HepG2 (cell line): ENCODE measurements at regions not wholly inside any gene's neighbourhood (a gene's known extent, or its start where the extent isn't known, plus 50 kb on each side); places are given as distances from the start of the nearest gene placed in this dataset.

Experiments
- AKNA ChIP-seq: sonication (generic); formaldehyde crosslinking; IDR thresholded peaks from 2 replicates; pipeline ENCODE4 v1.4.0; 2020; ENCODE audit warnings: missing genetic modification reagents, borderline replicate concordance
- ARID4A ChIP-seq: sonication (generic); formaldehyde crosslinking; IDR thresholded peaks from 2 replicates; pipeline ENCODE4 v1.5.0; 2020; ENCODE audit warnings: mild to moderate bottlenecking, missing genetic modification reagents, borderline replicate concordance
- ELF1 ChIP-seq: sonication (generic); formaldehyde crosslinking; IDR thresholded peaks from 2 replicates; pipeline ENCODE4 v1.4.0; 2020; ENCODE audit warnings: missing genetic modification reagents
- RAD21 ChIP-seq: fragments of 450-650 bp; formaldehyde crosslinking; IDR thresholded peaks from 2 replicates; pipeline ENCODE4 v1.5.0; 2020; ENCODE audit warnings: mild to moderate bottlenecking
- SAP130 ChIP-seq: IDR thresholded peaks from 2 replicates; pipeline ENCODE4 v1.6.1; 2016; ENCODE audit warnings: low read depth
- TCF7 ChIP-seq: sonication (generic); IDR thresholded peaks from 2 replicates; pipeline ENCODE4 v1.6.1; 2016; ENCODE audit warnings: antibody characterized with exemption, low read depth
- ZC3H13 ChIP-seq: sonication (generic); formaldehyde crosslinking; IDR thresholded peaks from 2 replicates; pipeline ENCODE4 v1.8.1; 2023; ENCODE audit warnings: mild to moderate bottlenecking, missing genetic modification reagents, moderate library complexity
- ZNF703 ChIP-seq: sonication (generic); formaldehyde crosslinking; IDR thresholded peaks from 2 replicates; pipeline ENCODE4 v1.5.1; 2020; ENCODE audit warnings: missing genetic modification reagents, mild to moderate bottlenecking, moderate library complexity, borderline replicate concordance
- TF ChIP-seq, protein P1 (sequence below): sonication (generic); formaldehyde crosslinking; IDR thresholded peaks from 2 replicates; pipeline ENCODE4 v1.4.0; 2020; ENCODE audit warnings: low read depth, missing genetic modification reagents
- TF ChIP-seq, protein P2 (sequence below): sonication (generic); formaldehyde crosslinking; IDR thresholded peaks from 2 replicates; pipeline ENCODE4 v1.4.0; 2020; ENCODE audit warnings: missing genetic modification reagents, mild to moderate bottlenecking, borderline replicate concordance
- TF ChIP-seq, protein P3 (sequence below): sonication (generic); formaldehyde crosslinking; IDR thresholded peaks from 2 replicates; pipeline ENCODE4 v1.5.0; 2020; ENCODE audit warnings: missing genetic modification reagents, mild to moderate bottlenecking, borderline replicate concordance

- TF ChIP-seq ELF1 (CRISPR knock-in tag) (no peak), AKNA (CRISPR knock-in tag) (no peak), ZC3H13 (CRISPR knock-in tag) (no peak), RAD21 (no peak), ZNF703 (CRISPR knock-in tag) (no peak), TCF7 (no peak), SAP130 (no peak), ARID4A (CRISPR knock-in tag) (no peak)
- TF ChIP-seq, protein P1, sequence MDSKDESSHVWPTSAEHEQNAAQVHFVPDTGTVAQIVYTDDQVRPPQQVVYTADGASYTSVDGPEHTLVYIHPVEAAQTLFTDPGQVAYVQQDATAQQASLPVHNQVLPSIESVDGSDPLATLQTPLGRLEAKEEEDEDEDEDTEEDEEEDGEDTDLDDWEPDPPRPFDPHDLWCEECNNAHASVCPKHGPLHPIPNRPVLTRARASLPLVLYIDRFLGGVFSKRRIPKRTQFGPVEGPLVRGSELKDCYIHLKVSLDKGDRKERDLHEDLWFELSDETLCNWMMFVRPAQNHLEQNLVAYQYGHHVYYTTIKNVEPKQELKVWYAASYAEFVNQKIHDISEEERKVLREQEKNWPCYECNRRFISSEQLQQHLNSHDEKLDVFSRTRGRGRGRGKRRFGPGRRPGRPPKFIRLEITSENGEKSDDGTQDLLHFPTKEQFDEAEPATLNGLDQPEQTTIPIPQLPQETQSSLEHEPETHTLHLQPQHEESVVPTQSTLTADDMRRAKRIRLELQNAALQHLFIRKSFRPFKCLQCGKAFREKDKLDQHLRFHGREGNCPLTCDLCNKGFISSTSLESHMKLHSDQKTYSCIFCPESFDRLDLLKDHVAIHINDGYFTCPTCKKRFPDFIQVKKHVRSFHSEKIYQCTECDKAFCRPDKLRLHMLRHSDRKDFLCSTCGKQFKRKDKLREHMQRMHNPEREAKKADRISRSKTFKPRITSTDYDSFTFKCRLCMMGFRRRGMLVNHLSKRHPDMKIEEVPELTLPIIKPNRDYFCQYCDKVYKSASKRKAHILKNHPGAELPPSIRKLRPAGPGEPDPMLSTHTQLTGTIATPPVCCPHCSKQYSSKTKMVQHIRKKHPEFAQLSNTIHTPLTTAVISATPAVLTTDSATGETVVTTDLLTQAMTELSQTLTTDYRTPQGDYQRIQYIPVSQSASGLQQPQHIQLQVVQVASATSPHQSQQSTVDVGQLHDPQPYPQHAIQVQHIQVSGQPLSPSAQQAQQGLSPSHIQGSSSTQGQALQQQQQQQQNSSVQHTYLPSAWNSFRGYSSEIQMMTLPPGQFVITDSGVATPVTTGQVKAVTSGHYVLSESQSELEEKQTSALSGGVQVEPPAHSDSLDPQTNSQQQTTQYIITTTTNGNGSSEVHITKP, result no peak
- TF ChIP-seq, protein P2, sequence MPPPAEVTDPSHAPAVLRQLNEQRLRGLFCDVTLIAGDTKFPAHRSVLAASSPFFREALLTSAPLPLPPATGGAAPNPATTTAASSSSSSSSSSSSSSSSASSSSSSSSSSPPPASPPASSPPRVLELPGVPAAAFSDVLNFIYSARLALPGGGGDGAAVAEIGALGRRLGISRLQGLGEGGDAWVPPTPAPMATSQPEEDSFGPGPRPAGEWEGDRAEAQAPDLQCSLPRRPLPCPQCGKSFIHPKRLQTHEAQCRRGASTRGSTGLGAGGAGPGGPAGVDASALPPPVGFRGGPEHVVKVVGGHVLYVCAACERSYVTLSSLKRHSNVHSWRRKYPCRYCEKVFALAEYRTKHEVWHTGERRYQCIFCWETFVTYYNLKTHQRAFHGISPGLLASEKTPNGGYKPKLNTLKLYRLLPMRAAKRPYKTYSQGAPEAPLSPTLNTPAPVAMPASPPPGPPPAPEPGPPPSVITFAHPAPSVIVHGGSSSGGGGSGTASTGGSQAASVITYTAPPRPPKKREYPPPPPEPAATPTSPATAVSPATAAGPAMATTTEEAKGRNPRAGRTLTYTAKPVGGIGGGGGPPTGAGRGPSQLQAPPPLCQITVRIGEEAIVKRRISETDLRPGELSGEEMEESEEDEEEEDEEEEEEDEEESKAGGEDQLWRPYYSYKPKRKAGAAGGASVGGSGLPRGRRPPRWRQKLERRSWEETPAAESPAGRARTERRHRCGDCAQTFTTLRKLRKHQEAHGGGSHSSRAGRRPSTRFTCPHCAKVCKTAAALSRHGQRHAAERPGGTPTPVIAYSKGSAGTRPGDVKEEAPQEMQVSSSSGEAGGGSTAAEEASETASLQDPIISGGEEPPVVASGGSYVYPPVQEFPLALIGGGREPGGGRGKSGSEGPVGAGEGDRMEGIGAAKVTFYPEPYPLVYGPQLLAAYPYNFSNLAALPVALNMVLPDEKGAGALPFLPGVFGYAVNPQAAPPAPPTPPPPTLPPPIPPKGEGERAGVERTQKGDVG (CRISPR knock-in tag), result no peak
- TF ChIP-seq, protein P3, sequence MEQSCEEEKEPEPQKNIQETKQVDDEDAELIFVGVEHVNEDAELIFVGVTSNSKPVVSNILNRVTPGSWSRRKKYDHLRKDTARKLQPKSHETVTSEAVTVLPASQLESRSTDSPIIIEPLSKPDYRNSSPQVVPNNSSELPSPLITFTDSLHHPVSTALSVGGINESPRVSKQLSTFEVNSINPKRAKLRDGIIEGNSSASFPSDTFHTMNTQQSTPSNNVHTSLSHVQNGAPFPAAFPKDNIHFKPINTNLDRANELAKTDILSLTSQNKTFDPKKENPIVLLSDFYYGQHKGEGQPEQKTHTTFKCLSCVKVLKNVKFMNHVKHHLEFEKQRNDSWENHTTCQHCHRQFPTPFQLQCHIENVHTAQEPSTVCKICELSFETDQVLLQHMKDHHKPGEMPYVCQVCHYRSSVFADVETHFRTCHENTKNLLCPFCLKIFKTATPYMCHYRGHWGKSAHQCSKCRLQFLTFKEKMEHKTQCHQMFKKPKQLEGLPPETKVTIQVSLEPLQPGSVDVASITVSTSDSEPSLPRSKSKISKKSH (CRISPR knock-in tag), result no peak
Measured at GRCh38 chr6:1145768-1146218, 166.1 kb upstream of the FOXQ1 start.
